Osteocyte (in vitro differentiated cells): ENCODE measurements at regions not wholly inside any gene's neighbourhood (a gene's known extent, or its start where the extent isn't known, plus 50 kb on each side); places are given as distances from the start of the nearest gene placed in this dataset.

Experiments used
- DNase-seq: peaks from one replicate; pipeline ENCODE4 v3.0.0; 2021; ENCODE audit warnings: mixed read lengths; ENCODE audit not compliant: unreplicated experiment; ENCODE audit errors: extremely low spot score
- H3K27ac Mint-ChIP-seq: one replicate; pipeline ENCODE4 v1.8.0; 2021; ENCODE audit warnings: mild to moderate bottlenecking, mixed read lengths; ENCODE audit not compliant: unreplicated experiment
- H3K27me3 Mint-ChIP-seq: one replicate; pipeline ENCODE4 v1.8.0; 2021; ENCODE audit warnings: mixed read lengths; ENCODE audit not compliant: unreplicated experiment
- H3K36me3 Mint-ChIP-seq: one replicate; pipeline ENCODE4 v1.8.0; 2021; ENCODE audit warnings: mixed read lengths; ENCODE audit not compliant: unreplicated experiment
- H3K4me1 Mint-ChIP-seq: one replicate; pipeline ENCODE4 v1.8.0; 2021; ENCODE audit warnings: mixed read lengths; ENCODE audit not compliant: unreplicated experiment
- H3K4me3 Mint-ChIP-seq: one replicate; pipeline ENCODE4 v1.8.0; 2021; ENCODE audit warnings: mild to moderate bottlenecking, moderate library complexity, mixed read lengths; ENCODE audit not compliant: unreplicated experiment
- H3K9me3 Mint-ChIP-seq: one replicate; pipeline ENCODE4 v1.8.0; 2021; ENCODE audit warnings: mixed read lengths; ENCODE audit not compliant: unreplicated experiment
- TF ChIP-seq, protein P1 (sequence below): fragments of 200-600 bp; sonication (generic); IDR thresholded peaks from 2 replicates; pipeline ENCODE4 v1.5.0; 2021; ENCODE audit warnings: antibody characterized with exemption, mild to moderate bottlenecking, moderate library complexity

DNA sequence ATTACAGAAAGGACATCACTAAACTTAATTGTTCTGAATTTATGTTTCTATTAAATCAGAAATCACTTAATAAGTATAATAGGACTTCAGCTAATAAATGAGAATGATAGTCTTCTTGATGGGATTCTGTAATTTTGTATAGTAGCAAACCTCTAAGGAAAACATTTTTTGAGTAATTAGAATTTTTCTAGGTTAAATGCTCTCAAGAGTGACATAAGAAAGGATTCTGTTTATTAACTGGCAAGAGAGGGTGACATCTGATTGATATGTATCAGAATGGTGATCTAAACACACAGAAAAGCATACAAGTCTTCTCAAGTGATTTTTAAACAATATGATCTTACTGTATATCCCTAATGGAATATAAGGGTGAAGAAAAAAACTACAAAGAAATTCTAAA, 1597.7 kb upstream of the PRR20A start:
- Mint-ChIP-seq H3K27me3 (no peaks in the 10 kb centered on the region), H3K4me3 (no peak overlapping the region), H3K36me3 (no peaks in the 10 kb centered on the region), H3K9me3 (peaks cover 6% of the 10 kb centered on the region), H3K4me1 (no peaks in the 10 kb centered on the region), H3K27ac (no peak overlapping the region)
- TF ChIP-seq, protein P1, sequence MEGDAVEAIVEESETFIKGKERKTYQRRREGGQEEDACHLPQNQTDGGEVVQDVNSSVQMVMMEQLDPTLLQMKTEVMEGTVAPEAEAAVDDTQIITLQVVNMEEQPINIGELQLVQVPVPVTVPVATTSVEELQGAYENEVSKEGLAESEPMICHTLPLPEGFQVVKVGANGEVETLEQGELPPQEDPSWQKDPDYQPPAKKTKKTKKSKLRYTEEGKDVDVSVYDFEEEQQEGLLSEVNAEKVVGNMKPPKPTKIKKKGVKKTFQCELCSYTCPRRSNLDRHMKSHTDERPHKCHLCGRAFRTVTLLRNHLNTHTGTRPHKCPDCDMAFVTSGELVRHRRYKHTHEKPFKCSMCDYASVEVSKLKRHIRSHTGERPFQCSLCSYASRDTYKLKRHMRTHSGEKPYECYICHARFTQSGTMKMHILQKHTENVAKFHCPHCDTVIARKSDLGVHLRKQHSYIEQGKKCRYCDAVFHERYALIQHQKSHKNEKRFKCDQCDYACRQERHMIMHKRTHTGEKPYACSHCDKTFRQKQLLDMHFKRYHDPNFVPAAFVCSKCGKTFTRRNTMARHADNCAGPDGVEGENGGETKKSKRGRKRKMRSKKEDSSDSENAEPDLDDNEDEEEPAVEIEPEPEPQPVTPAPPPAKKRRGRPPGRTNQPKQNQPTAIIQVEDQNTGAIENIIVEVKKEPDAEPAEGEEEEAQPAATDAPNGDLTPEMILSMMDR: no peak
- no peak for DNase-seq

DNA sequence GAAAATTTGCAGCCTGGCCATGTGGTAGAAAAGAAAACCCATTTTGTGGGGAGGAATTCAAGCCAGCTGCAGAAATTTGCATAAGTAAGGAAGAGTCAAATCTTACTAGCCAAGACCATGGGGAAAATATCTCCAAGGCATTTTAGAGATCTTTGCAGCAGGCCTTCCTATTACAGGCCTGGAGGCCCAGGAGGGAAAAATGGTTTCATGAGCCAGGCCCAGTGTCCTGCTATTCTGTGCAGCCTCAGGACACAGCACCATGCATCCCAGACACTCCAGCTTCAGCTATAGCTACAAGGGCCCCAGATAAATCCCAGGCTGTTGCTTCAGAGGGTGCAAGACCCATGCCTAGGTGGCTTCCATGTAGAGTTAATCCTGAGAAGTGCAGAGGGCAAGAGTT, 1590.1 kb upstream of the PRR20A start:
- no peaks in the 10 kb centered on the region for H3K36me3 Mint-ChIP-seq
- TF ChIP-seq, protein P1: no peak
- H3K27me3 Mint-ChIP-seq: no peaks in the 10 kb centered on the region
- H3K4me3 Mint-ChIP-seq: no peak overlapping the region
- no peak overlapping the region for H3K27ac Mint-ChIP-seq
- DNase-seq: no peak
- H3K4me1 Mint-ChIP-seq: no peaks in the 10 kb centered on the region
- H3K9me3 Mint-ChIP-seq: peaks cover 15% of the 10 kb centered on the region

DNA sequence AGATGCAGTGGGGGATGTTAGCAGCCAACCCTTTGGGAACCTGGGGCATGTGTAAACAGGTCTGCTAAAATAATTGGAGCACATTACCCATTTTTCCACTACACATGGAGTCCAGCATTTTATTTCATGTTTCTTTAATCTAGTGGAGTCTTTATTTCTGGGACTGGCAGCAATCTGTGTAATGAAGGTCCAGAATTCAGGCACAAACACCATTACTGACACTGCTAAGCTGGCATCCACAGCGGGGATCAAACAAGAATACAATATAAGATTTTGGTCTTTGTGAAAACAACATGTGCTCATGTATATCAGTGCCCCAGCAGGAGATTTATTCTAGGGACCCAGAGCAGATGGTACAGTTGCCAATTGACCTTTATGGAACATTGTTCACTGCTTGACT, 1587.0 kb upstream of the PRR20A start:
- Mint-ChIP-seq H3K27ac (no peak overlapping the region), H3K27me3 (no peaks in the 10 kb centered on the region), H3K4me1 (no peaks in the 10 kb centered on the region), H3K4me3 (no peak overlapping the region), H3K9me3 (peaks cover 10% of the 10 kb centered on the region), H3K36me3 (no peaks in the 10 kb centered on the region)
- DNase-seq: no peak
- TF ChIP-seq, protein P1: no peak

DNA sequence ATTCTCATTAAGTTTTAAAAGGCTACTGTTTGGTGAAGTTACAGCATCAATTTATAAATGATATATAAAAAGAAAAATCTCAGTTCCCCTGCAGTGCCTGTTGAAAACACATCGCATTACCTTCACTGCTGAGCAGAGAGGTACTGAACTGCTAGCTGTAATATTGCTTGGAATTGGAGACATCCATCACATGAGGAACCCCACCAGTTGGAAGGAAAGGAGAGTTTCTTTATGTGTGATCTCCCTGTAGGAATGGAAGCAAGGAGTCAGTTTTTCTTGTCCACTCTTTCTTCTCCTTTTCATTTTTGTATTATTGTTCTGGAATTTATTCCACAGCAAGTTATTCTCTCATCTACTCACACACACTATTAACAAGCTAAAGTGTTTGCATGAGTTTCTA, 1586.0 kb upstream of the PRR20A start:
- Mint-ChIP-seq H3K27me3 (no peaks in the 10 kb centered on the region), H3K27ac (no peak overlapping the region), H3K36me3 (no peaks in the 10 kb centered on the region), H3K4me1 (no peaks in the 10 kb centered on the region), H3K9me3 (peaks cover 10% of the 10 kb centered on the region), H3K4me3 (no peak overlapping the region)
- DNase-seq: no peak
- TF ChIP-seq, protein P1: no peak

DNA sequence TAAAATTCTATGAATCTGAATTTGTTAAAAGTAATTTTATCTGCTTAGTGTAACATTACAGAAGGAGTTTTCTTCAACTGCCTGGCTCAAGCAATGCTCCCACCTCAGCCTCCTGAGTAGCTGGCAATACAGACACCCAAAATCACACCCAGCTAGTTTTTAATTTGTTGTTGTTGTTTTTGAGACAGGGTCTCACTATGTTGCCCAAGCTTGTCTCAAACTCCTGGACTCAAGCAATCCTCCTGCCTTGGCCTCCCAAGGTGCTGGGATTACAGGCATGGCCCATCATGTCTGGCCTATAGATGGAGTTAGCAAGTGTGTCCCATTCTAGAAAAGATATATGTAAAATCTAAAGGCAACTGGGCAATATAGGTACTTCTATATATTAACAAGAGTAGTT, 1580.4 kb upstream of the PRR20A start:
- Mint-ChIP-seq H3K27ac (no peak overlapping the region), H3K4me3 (no peak overlapping the region), H3K4me1 (no peaks in the 10 kb centered on the region), H3K9me3 (no peaks in the 10 kb centered on the region), H3K36me3 (no peaks in the 10 kb centered on the region), H3K27me3 (no peaks in the 10 kb centered on the region)
- TF ChIP-seq, protein P1: no peak
- no peak for DNase-seq
